ENCODE measurements at regions not wholly inside any gene's neighbourhood (a gene's known extent, or its start where the extent isn't known, plus 50 kb on each side); places are given as distances from the start of the nearest gene placed in this dataset.

DNA sequence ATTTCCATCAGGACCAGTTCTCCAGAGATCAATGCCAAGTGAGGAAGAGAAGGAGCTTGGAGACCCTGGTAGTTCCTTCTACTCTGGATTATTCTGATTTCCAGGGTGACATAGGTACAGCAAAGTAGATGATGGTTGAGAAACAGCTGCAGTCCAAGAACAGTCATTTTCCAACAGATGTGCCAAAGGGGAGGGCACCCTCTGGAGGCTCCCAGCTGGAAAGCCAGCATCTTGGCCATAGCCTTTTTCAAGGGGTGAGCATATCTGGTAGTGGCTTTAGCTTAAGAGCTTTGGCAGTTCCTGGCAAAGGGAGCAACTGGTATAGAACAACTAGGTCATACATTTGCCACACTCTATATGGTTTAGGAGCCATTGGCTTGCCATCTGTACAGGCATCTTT is 492.7 kb downstream of the RASEF start:
- FAIRE-seq (no peak), DNase-seq (ENCODE audit: insufficient read length, low spot score) (no peak)
- no peak for TF ChIP-seq CTCF (IDR thresholded peaks at IDR 0.05; ENCODE audit: insufficient read depth, missing control alignments)

DNA sequence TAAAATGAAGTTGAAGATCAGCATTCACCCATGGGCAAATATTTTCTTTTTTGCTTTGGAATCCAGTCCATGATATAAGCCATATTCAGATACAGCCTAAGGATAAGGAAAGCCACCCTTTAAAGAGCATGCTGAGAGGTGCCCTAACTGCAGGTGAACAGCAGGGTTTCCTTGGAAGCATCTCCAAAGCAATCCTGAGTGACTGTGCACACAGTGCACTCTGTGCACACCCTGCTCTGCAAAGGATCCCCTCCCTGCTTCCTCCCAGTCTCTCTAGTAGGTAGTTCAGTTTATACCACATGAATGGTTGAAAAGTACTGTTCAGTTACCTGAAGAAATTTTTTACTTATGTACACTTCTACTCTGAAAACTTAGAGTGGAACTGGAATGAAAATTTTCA is 491.4 kb downstream of the RASEF start:
- FAIRE-seq (no peak), DNase-seq (ENCODE audit: insufficient read length, low spot score) (no peak)
- TF ChIP-seq CTCF (IDR thresholded peaks at IDR 0.05; ENCODE audit: insufficient read depth, missing control alignments), result no peak

DNA sequence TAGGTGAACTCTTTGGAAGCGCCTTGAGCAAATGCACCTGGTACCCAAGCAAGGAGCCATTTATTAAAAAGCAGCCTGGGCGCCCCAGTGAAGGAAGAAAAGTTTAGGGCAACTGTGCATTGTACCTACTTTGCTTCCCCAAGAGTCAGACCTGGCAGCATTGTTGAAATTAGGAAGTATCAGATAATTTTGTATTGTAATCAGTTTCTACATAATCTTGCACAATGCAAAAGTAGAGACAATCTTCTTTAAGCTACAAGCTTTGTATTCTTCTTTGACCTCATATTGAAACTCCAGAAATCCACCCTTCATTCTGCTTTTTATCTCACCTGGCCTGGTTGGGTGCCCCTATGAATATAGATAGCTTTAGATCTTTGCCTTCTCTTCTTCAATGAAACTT is 490.8 kb downstream of the RASEF start:
- TF ChIP-seq CTCF (IDR thresholded peaks at IDR 0.05; ENCODE audit: insufficient read depth, missing control alignments), result no peak
- DNase-seq (ENCODE audit: insufficient read length, low spot score) (no peak), FAIRE-seq (no peak)

DNA sequence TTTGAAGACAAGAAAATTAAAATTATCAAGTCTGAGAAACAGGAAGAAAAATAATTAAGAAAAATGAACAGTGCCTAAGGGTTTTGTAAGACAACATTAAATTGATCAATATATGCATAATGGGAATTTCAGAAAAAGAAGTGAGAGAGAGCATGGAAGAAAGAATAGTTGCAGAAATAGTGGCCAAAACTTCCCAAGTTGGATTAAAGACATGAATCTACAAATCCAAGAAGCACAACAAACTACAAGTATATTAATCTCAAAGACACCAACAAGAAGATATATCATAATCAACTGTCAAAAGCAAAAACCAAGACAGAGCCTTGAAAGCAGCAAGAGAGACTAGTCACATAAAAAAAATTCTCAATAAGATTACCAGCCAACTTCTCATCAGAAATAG is 488.0 kb downstream of the RASEF start:
- TF ChIP-seq CTCF (IDR thresholded peaks at IDR 0.05; ENCODE audit: insufficient read depth, missing control alignments), result no peak
- no peak for FAIRE-seq

DNA sequence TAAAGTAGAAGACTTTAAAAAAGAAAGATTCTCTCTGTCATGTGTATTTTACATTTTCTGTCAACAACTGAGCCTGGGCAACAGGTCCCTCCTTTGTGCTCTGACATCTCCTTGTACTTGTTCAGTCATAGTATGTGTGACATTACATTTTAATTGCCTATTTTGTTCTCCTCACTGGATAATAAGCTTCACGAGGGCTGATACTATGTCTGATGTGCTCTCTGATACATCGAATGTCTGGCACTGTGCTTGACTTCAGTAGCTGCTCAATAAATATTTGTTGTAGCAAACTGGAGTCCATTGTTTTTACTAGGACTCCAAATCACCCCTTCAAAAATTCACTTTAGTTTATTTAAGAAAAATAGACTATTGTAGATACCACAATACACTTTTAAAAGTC is 482.0 kb downstream of the RASEF start:
- DNase-seq (ENCODE audit: insufficient read length, low spot score) (no peak), FAIRE-seq (no peak)
- TF ChIP-seq CTCF (IDR thresholded peaks at IDR 0.05; ENCODE audit: insufficient read depth, missing control alignments), result no peak

More for the DNA sequence above, 488.0 kb downstream of the RASEF start:
- DNase-seq (ENCODE audit: insufficient read length, low spot score), result no peak

GRCh38 chr9:82581516-82581915 is 481.4 kb downstream of the RASEF start:
- no peak for FAIRE-seq
- no peak for TF ChIP-seq CTCF (IDR thresholded peaks at IDR 0.05; ENCODE audit: insufficient read depth, missing control alignments)
- no peak for DNase-seq (ENCODE audit: insufficient read length, low spot score)

- no peak for TF ChIP-seq CTCF (IDR thresholded peaks at IDR 0.05; ENCODE audit: insufficient read depth, missing control alignments)
- FAIRE-seq (no peak), DNase-seq (ENCODE audit: insufficient read length, low spot score) (no peak)
Observed at GRCh38 chr9:82581935-82582334, 481.0 kb downstream of the RASEF start.

All from D721Med (cell line).